GM21529 (cell line): ENCODE measurements at regions not wholly inside any gene's neighbourhood (a gene's known extent, or its start where the extent isn't known, plus 50 kb on each side); places are given as distances from the start of the nearest gene placed in this dataset.

Experiments used
- ATAC-seq: cut with Tn5 transposase; IDR thresholded peaks from one replicate; pipeline ENCODE4 v1.9.1; 2021; ENCODE audit not compliant: unreplicated experiment

- no peak for ATAC-seq
Observed at GRCh38 chr14:38904959-38905358, 198.1 kb downstream of the SEC23A start.

GRCh38 chr14:38901791-38902190, 201.2 kb downstream of the SEC23A start:
- no peak for ATAC-seq

GRCh38 chr14:38900887-38901286, 202.1 kb downstream of the SEC23A start:
- no peak for ATAC-seq

GRCh38 chr14:38887696-38888095, 215.3 kb downstream of the SEC23A start:
- ATAC-seq = no peak

- ATAC-seq = no peak
Observed at GRCh38 chr14:38884109-38884508, 218.9 kb downstream of the SEC23A start.

GRCh38 chr14:38883127-38883526, 219.9 kb downstream of the SEC23A start:
- ATAC-seq = no peak

GRCh38 chr14:38882533-38882932, 220.5 kb downstream of the SEC23A start:
- ATAC-seq = no peak

GRCh38 chr14:38880643-38881524, 222.2 kb downstream of the SEC23A start:
- ATAC-seq = no peak

- ATAC-seq = no peak
Observed at GRCh38 chr14:38877744-38878388, 225.2 kb downstream of the SEC23A start.

GRCh38 chr14:38874721-38875120, 228.3 kb downstream of the SEC23A start:
- ATAC-seq = no peak

GRCh38 chr14:38873941-38874612, 229.0 kb downstream of the SEC23A start:
- ATAC-seq = no peak

GRCh38 chr14:38870296-38870836, 232.7 kb downstream of the SEC23A start:
- ATAC-seq = no peak

- ATAC-seq = no peak
Observed at GRCh38 chr14:38868399-38869290, 234.4 kb downstream of the SEC23A start.

GRCh38 chr14:38867561-38868150, 235.4 kb downstream of the SEC23A start:
- ATAC-seq = peak; percentile 82

- ATAC-seq = no peak
Observed at GRCh38 chr14:38866461-38866860, 236.6 kb downstream of the SEC23A start.

GRCh38 chr14:38862366-38862765, 240.7 kb downstream of the SEC23A start:
- ATAC-seq = no peak

- ATAC-seq = no peak
Observed at GRCh38 chr14:38860530-38860929, 242.5 kb downstream of the SEC23A start.

- ATAC-seq = no peak
Observed at GRCh38 chr14:38856798-38857197, 246.2 kb downstream of the SEC23A start.

- ATAC-seq = no peak
Observed at GRCh38 chr14:38855513-38855912, 247.5 kb downstream of the SEC23A start.

GRCh38 chr14:38851111-38851510, 251.9 kb downstream of the SEC23A start:
- no peak for ATAC-seq
